Mesodermal cell (in vitro differentiated cells): ENCODE measurements at regions not wholly inside any gene's neighbourhood (a gene's known extent, or its start where the extent isn't known, plus 50 kb on each side); places are given as distances from the start of the nearest gene placed in this dataset.

Source experiments
- H3K27ac ChIP-seq: 2 replicates; pipeline ENCODE4 v1.7.0; 2013; ENCODE audit warnings: mild to moderate bottlenecking, low read depth, low read length, moderate library complexity; ENCODE audit not compliant: severe bottlenecking
- H3K36me3 ChIP-seq: 2 replicates; pipeline ENCODE4 v1.7.1; 2013; ENCODE audit warnings: mild to moderate bottlenecking, low read length, moderate library complexity; ENCODE audit not compliant: control insufficient read depth, insufficient read depth
- H3K4me1 ChIP-seq: one replicate; pipeline ENCODE4 v1.7.1; 2013; ENCODE audit warnings: mild to moderate bottlenecking, low read length; ENCODE audit not compliant: insufficient read depth, control insufficient read depth, poor library complexity, severe bottlenecking
- H3K4me3 ChIP-seq: 2 replicates; pipeline ENCODE4 v1.7.0; 2013; ENCODE audit warnings: low read length, control low read depth, mild to moderate bottlenecking; ENCODE audit not compliant: insufficient read depth, poor library complexity, severe bottlenecking; ENCODE audit errors: extremely low read depth
- H3K9me3 ChIP-seq: 2 replicates; pipeline ENCODE4 v1.7.1; 2013; ENCODE audit warnings: mild to moderate bottlenecking, low read length, moderate library complexity; ENCODE audit not compliant: control insufficient read depth
- WGBS, 2 experiments: methylation state at CpG; one replicate each; pipeline ENCODE4 v1.1.5; 2013; ENCODE audit warnings: missing lambda C conversion rate in 2 of 2; ENCODE audit not compliant: insufficient coverage in 2 of 2; 5-methylcytosine and 5-hydroxymethylcytosine counted together

DNA sequence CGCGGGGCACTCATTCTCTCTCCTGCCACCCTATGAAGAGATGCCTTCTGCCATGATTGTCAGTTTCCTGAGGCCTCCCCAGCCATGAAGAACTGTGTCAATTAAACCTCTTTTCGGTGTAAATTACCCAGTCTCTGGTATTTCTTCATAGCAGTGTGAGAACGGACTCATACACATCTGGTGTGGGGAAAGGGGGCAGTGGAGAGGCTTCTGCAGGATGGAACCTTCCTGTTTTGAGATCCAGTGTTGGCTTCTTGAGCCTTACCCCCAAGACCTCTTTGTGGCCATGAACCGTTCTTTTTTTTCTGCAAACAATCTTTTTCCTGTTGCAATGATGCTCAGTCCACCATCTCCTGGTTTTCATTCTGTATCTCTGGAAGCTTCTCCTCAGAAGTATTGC is 248.4 kb downstream of the PRDM2 start:
- H3K4me1 ChIP-seq = no peaks in the 10 kb centered on the region
- 79 to 80% methylated on average over 5 of the region's 5 CpGs for WGBS, 2 experiments
- H3K9me3 ChIP-seq = no peaks in the 10 kb centered on the region
- no peak overlapping the region for H3K4me3 ChIP-seq
- H3K36me3 ChIP-seq = no peaks in the 10 kb centered on the region
- H3K27ac ChIP-seq = no peak overlapping the region

DNA sequence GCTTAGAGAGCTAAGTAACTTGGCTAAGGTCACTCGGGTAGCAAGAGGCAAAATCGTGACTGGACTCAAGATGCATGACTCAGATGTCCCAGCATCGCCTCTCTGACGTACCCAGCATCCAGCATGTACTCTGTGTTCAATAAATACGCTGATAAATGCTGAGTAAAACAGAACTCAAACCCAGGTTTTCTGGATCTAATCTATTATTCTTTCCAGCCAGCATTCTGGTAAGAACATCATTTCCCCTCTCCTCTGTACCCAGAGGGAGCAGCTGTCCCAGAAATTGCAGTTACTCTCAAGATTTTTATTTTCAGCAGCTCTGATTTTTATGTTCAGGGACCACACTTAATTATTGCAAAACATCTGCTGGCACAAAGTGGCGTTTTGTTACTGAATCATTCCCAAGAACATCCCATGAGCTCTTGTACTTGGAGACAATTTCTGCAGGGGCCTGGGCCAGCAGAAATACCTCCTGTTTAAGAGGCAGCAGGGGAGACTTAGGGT is 249.0 kb downstream of the PRDM2 start:
- Histone ChIP-seq H3K9me3 (no peaks in the 10 kb centered on the region), H3K27ac (no peak overlapping the region), H3K4me3 (no peak overlapping the region), H3K36me3 (no peaks in the 10 kb centered on the region), H3K4me1 (no peaks in the 10 kb centered on the region)
- WGBS, 2 experiments = 85 to 87% methylated on average over 5 to 6 of the region's 6 CpGs

DNA sequence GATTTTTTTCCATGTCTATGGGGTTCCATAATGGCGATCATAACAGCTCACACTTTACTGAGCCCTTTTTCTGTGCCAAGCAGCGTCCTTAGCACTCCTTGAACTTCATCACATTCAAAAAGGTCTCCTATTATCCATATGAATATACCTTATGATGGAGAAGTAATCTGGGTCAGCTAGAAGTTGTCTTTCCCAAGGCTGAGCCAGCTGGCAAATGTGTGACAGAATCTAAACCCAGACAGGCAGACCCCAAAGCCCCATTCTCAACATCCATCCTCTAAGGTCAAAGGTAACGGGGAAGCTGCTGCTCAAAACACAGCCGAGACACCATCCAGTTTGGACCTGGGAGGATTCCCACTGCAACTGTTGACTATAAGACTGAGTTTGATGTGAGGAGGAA is 249.6 kb downstream of the PRDM2 start:
- Histone ChIP-seq H3K36me3 (no peaks in the 10 kb centered on the region), H3K27ac (no peak overlapping the region), H3K4me1 (no peaks in the 10 kb centered on the region), H3K9me3 (no peaks in the 10 kb centered on the region), H3K4me3 (no peak overlapping the region)
- 100% methylated on average over 2 of the region's 4 CpGs for WGBS, 2 experiments

DNA sequence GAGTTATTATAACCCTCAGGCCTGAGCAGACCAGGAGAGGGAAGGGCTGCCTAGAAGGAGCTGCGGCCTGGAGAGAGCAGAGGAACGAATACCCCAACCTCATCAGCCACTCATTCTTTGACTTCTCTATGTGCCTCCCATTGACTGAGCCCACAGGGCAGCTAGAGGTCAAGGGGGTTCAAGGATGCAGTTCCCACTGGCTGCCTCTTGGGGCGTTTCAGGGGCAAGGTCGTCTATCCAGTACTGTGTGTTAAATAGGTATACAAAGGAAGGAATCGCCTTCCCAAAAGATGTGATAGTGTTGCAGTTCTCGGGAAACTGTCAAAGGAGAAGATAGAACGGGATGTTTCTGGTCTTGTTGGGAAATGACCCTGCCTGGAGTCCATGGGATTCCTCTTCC is 250.6 kb downstream of the PRDM2 start:
- no peaks in the 10 kb centered on the region for H3K4me1 ChIP-seq
- H3K9me3 ChIP-seq = no peaks in the 10 kb centered on the region
- H3K36me3 ChIP-seq = no peaks in the 10 kb centered on the region
- no peak overlapping the region for H3K27ac ChIP-seq
- no peak overlapping the region for H3K4me3 ChIP-seq
- WGBS, 2 experiments = 49 to 52% methylated on average over 5 to 7 of the region's 7 CpGs

DNA sequence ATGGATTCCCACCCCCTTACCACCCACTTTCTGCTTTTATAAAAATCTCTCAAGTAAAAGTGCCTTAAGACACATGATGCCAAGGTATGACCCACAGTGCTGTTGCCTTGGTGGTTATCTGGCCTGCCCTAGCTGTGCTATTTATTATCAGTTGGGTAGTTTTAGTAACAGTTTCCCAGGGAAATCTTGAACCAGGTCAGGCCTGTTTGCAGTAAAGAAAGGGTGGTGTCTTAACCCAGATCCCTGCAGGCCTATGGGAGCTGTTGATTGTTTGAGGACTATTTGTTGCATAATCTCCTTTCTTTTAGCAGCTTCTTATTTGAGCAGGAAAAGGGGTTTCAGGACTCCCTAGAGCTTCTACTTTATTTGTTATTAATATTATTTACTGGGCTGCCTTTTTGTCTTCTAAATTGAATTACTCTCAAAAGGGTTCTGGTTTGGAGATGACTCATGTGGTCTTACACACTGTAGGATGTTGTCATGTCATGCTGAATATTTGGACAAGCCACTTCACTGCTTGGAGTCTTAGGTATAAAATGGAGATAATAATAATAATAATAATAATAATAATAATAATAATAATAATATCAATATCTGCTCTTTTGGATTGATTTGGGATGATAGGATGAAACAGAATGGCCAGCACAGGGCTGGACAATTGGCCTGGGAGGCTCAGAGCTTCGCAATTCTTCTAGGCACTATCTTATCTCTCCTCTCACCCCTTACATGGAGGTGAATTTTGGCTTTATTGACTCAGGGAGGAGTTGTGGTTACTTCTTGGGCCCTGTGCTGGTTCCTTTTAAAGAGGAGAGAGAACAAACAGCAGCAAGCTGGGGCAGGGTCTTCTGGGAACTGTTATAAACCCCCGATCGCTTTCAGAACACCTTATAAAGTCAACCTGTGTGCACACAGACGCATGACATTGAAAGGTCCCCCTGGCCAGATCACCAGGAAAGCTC is 252.1 kb downstream of the PRDM2 start:
- H3K9me3 ChIP-seq = no peaks in the 10 kb centered on the region
- H3K4me1 ChIP-seq = no peaks in the 10 kb centered on the region
- H3K4me3 ChIP-seq = no peak overlapping the region
- no peak overlapping the region for H3K27ac ChIP-seq
- 64 to 100% methylated on average over 1 to 3 of the region's 4 CpGs for WGBS, 2 experiments
- H3K36me3 ChIP-seq = no peaks in the 10 kb centered on the region

DNA sequence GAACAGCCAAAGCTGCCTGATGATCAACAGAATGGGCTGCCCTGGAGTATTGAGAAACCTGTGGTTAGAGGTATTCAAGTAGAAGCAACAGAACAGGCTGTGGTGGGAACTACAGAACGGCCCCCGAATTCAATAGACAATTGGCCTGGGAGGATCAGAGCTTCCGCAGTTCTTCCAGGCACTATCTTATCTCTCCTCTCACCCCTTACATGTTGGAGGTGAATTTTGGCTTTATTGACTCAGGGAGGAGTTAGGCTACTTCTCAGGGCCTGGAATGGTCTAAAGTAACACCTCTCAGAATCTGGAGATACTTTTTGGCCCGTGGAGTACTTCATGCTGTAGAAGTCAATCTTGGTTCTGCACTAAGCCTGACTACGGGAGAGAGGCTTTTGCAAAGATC is 253.0 kb downstream of the PRDM2 start:
- 79 to 91% methylated on average over 2 of the region's 5 CpGs for WGBS, 2 experiments
- no peaks in the 10 kb centered on the region for H3K9me3 ChIP-seq
- no peaks in the 10 kb centered on the region for H3K36me3 ChIP-seq
- H3K4me1 ChIP-seq = no peaks in the 10 kb centered on the region
- no peak overlapping the region for H3K4me3 ChIP-seq
- no peak overlapping the region for H3K27ac ChIP-seq

DNA sequence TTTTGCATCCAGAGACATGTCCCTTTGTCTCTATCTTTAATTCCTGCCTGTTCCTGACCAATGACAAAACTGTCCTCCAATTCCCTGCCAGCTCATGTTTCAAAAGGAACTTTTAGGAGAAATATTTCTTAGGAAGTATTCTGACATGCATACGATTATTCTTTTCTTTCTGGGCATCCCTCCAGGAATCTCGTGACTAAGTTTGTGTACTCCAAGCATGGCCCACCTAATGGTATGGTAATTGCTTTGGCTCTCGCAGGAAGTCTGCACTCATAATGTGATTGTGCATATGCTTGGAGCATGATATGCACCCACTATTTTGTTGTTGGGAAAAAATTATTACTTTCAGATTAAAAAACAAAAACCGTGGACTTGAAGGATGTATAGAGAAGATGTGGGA is 256.4 kb downstream of the PRDM2 start:
- 60 to 70% methylated on average over 1 to 2 of the region's 4 CpGs for WGBS, 2 experiments
- no peak overlapping the region for H3K4me3 ChIP-seq
- H3K9me3 ChIP-seq = no peaks in the 10 kb centered on the region
- no peak overlapping the region for H3K27ac ChIP-seq
- no peaks in the 10 kb centered on the region for H3K4me1 ChIP-seq
- H3K36me3 ChIP-seq = no peaks in the 10 kb centered on the region

DNA sequence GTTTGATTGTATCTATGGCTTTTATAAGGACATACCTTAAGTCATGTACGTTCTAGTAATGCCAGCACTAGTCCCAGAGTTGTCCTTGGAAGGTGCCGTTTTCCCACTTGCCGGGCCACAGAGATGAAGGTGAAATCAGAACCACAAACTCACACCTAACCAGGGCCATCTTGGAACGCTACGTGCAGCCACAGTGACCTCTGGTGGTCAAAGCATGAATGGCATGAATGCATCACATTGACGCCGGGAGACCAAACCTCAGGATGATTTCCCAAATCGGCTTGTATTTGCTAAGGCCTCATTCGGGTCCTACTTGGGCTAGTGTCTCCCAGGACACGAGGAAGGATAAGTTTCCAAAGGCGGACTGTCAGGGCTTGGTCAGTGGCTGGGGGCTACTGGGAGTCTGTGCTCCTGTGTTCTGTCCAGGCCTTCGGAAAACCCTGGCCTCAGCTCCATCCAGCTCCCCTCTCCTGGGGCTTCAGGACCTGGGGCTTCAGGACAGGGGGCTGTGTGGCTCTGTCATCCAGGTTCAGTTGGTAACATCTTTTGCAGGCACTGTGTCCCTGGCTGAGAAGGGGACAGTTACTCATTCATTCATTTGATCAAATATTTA is 260.5 kb downstream of the PRDM2 start:
- WGBS, 2 experiments = 7 to 23% methylated on average over 11 to 12 of the region's 12 CpGs
- Histone ChIP-seq H3K4me1 (no peaks in the 10 kb centered on the region), H3K4me3 (no peak overlapping the region), H3K27ac (no peak overlapping the region), H3K9me3 (peaks cover 3% of the 10 kb centered on the region), H3K36me3 (no peaks in the 10 kb centered on the region)

DNA sequence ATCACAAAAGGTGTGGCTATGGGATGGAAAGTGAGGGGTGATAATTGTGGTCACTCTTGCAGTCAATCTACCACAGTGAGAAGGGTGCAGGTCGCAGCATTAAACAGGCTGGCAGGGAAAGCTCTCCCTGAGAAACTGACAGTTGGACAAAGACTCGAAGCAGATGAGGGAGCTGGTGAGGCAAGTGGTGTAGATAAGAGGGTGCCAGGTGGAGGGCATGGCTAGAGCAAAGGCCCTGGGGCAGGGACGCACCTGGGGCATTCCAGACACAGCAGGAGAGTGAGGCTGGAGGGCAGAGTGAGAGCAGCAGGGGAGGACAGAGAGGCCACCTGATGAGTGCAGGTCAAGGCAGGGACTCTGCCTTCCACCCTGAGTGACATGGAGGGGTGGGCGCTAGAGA is 264.8 kb downstream of the PRDM2 start:
- no peak overlapping the region for H3K27ac ChIP-seq
- H3K4me3 ChIP-seq = no peak overlapping the region
- WGBS, 2 experiments = 78 to 80% methylated on average over 3 to 4 of the region's 4 CpGs
- H3K9me3 ChIP-seq = peaks cover 3% of the 10 kb centered on the region
- no peaks in the 10 kb centered on the region for H3K4me1 ChIP-seq
- no peaks in the 10 kb centered on the region for H3K36me3 ChIP-seq

DNA sequence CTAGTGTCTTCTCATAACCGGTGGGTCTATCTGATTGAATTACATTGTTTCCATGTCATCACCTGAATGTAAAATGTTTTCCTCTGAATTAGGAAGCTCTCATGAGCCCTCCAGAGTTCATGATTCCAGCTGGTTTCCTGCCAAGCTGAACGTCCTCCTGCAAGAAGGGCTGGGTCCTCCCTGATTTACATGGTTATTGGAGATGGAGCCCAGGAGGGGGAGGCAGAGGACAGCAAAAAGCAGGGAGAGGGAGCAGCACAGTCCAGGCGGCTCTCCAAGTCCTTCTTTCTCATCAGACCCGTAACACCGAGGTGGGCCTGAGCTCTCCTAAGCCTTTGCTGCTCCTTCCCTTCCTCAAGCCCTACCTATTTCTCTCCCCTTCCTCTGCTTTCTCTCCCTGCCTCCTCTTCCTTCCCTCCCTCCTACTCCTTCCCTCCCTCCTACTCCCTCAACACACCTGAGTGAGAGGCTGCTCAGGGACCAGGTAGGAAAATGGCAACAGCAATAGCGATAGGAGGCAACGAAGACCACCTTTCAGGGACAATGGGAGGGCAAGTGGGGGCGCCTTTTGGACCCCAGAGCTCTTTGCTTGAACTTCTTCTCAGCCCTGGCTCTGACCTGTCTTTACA is 265.9 kb downstream of the PRDM2 start:
- Histone ChIP-seq H3K27ac (no peak overlapping the region), H3K36me3 (no peaks in the 10 kb centered on the region), H3K4me1 (no peaks in the 10 kb centered on the region), H3K4me3 (no peak overlapping the region), H3K9me3 (peaks cover 3% of the 10 kb centered on the region)
- 36 to 39% methylated on average over 7 to 8 of the region's 8 CpGs for WGBS, 2 experiments
